Right renal cortex interstitium (tissue), 3 donors: ENCODE measurements at regions not wholly inside any gene's neighbourhood (a gene's known extent, or its start where the extent isn't known, plus 50 kb on each side); places are given as distances from the start of the nearest gene placed in this dataset.
"Not testable (repeated sequence)": the region's sequence is repeated elsewhere in the genome, so short reads cannot be mapped to it uniquely, and the experiment has no call there.

ENCODE experiments used
- DNase-seq, 3 donors: peaks; one replicate each; pipeline ENCODE4 v3.0.0-alpha.2; 2013; ENCODE audit warnings: low read depth in 3 of 3, low spot score in 2 of 3

- no peak for DNase-seq
Observed at GRCh38 chr7:65453341-65454030, 79.8 kb downstream of the ZNF92 start.

GRCh38 chr7:65454469-65454868, 80.8 kb downstream of the ZNF92 start:
- no peak for DNase-seq

GRCh38 chr7:65455050-65455449, 81.4 kb downstream of the ZNF92 start:
- not testable (repeated sequence) for DNase-seq

GRCh38 chr7:65457705-65458104, 84.0 kb downstream of the ZNF92 start:
- no peak for DNase-seq

- no peak for DNase-seq
Observed at GRCh38 chr7:65459438-65459837, 85.8 kb downstream of the ZNF92 start.

GRCh38 chr7:65462148-65462716, 88.6 kb downstream of the ZNF92 start:
- no peak for DNase-seq

- no peak for DNase-seq
Observed at GRCh38 chr7:65463184-65463583, 89.5 kb downstream of the ZNF92 start.

GRCh38 chr7:65469919-65470558, 96.4 kb downstream of the ZNF92 start:
- DNase-seq, result not testable (repeated sequence)

- no peak for DNase-seq
Observed at GRCh38 chr7:65471587-65471986, 97.9 kb downstream of the ZNF92 start.

GRCh38 chr7:65475040-65475726, 101.5 kb downstream of the ZNF92 start:
- DNase-seq, result no peak

GRCh38 chr7:65475734-65476319, 102.2 kb downstream of the ZNF92 start:
- no peak for DNase-seq

GRCh38 chr7:65477326-65477725, 103.7 kb downstream of the ZNF92 start:
- no peak for DNase-seq

- DNase-seq, result no peak
Observed at GRCh38 chr7:65489260-65489767, 115.7 kb downstream of the ZNF92 start.

GRCh38 chr7:65496697-65497096, 123.0 kb downstream of the ZNF92 start:
- DNase-seq, result not testable (repeated sequence)

- DNase-seq, result no peak
Observed at GRCh38 chr7:65503434-65504152, 129.9 kb downstream of the ZNF92 start.

- DNase-seq, result not testable (repeated sequence)
Observed at GRCh38 chr7:65504504-65505319, 131.1 kb downstream of the ZNF92 start.

- not testable (repeated sequence) for DNase-seq
Observed at GRCh38 chr7:65505320-65505633, 131.6 kb downstream of the ZNF92 start.

- not testable (repeated sequence) for DNase-seq
Observed at GRCh38 chr7:65508581-65509367, 135.1 kb downstream of the ZNF92 start.
